ENCODE measurements at regions not wholly inside any gene's neighbourhood (a gene's known extent, or its start where the extent isn't known, plus 50 kb on each side); places are given as distances from the start of the nearest gene placed in this dataset.

GRCh38 chr2:123808243-123808642, 216.8 kb upstream of the CNTNAP5 start:
- 83 to 86% methylated on average over 2 of the region's 2 CpGs for WGBS, 2 donors
- Histone ChIP-seq H3K4me3 (no peak overlapping the region), H3K36me3 (ENCODE audit: low read depth, missing control alignments) (no peaks in the 10 kb centered on the region), H3K27ac (no peak overlapping the region), H3K27me3 (no peaks in the 10 kb centered on the region), H3K4me1 (no peaks in the 10 kb centered on the region), H3K9me3 (no peaks in the 10 kb centered on the region)
- DNase-seq: no peak
- intact Hi-C loops (cut with DNase I; ENCODE audit: low total_unique reads): no loop called here
- no peak for TF ChIP-seq POLR2A (IDR thresholded peaks at IDR 0.05)
- TF ChIP-seq, protein P1, sequence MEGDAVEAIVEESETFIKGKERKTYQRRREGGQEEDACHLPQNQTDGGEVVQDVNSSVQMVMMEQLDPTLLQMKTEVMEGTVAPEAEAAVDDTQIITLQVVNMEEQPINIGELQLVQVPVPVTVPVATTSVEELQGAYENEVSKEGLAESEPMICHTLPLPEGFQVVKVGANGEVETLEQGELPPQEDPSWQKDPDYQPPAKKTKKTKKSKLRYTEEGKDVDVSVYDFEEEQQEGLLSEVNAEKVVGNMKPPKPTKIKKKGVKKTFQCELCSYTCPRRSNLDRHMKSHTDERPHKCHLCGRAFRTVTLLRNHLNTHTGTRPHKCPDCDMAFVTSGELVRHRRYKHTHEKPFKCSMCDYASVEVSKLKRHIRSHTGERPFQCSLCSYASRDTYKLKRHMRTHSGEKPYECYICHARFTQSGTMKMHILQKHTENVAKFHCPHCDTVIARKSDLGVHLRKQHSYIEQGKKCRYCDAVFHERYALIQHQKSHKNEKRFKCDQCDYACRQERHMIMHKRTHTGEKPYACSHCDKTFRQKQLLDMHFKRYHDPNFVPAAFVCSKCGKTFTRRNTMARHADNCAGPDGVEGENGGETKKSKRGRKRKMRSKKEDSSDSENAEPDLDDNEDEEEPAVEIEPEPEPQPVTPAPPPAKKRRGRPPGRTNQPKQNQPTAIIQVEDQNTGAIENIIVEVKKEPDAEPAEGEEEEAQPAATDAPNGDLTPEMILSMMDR (IDR thresholded peaks at IDR 0.05): peak in 1 of 3 experiments; percentile 6

DNA sequence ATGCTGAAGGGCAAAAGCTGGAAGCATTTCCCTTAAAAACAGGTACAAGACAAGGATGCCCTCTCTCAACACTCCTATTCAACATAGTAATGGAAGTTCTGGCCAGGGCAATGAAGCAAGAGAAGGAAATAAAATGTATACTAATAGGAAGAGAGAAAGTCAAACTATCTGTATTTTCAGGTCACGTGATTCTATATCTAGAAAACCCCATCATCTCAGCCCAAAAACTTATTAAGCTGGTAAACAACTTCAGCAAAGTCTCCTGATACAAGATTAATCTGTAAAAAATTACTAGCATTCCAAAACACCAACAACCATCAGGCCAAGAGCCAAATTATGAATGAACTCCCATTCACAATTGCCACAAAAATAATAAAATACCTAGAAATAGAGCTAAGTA, 213.2 kb upstream of the CNTNAP5 start:
- H3K36me3 ChIP-seq (ENCODE audit: low read depth, missing control alignments): no peaks in the 10 kb centered on the region
- DNase-seq: no peak
- H3K27me3 ChIP-seq: no peaks in the 10 kb centered on the region
- TF ChIP-seq, protein P1 (IDR thresholded peaks at IDR 0.05): no peak
- TF ChIP-seq POLR2A (IDR thresholded peaks at IDR 0.05): no peak
- H3K4me3 ChIP-seq: no peak overlapping the region
- H3K4me1 ChIP-seq: no peaks in the 10 kb centered on the region
- 91 to 93% methylated on average over 1 of the region's 1 CpG for WGBS, 2 donors
- intact Hi-C loops (cut with DNase I; ENCODE audit: low total_unique reads): no loop called here
- H3K27ac ChIP-seq: no peak overlapping the region
- H3K9me3 ChIP-seq: no peaks in the 10 kb centered on the region

DNA sequence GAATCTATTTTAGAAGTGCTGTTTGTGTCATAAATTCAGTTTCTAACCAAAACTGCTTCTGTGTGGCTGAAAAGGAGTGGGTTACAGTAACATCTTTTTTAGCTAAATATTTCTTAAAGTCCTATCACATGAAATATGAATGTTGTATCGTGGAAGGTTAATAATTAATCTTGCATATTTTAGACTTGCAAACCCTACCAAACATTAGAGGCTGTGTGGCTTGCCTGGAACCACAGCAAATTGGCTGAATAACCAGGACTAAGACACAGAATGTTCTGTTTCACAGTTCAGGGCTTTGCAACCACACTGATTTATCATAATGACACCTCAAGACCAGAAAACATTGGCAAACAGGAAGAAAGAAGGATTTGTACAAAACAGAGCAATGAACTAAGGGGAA, 208.9 kb upstream of the CNTNAP5 start:
- no peaks in the 10 kb centered on the region for H3K27me3 ChIP-seq
- TF ChIP-seq, protein P1 (IDR thresholded peaks at IDR 0.05): no peak
- no peak for TF ChIP-seq POLR2A (IDR thresholded peaks at IDR 0.05)
- no peak overlapping the region for H3K27ac ChIP-seq
- WGBS, 2 donors: 84 to 88% methylated on average over 1 of the region's 1 CpG
- no peak for DNase-seq
- H3K4me3 ChIP-seq: no peak overlapping the region
- intact Hi-C loops (cut with DNase I; ENCODE audit: low total_unique reads): no loop called here
- no peaks in the 10 kb centered on the region for H3K9me3 ChIP-seq
- no peaks in the 10 kb centered on the region for H3K4me1 ChIP-seq
- no peaks in the 10 kb centered on the region for H3K36me3 ChIP-seq (ENCODE audit: low read depth, missing control alignments)

- no peaks in the 10 kb centered on the region for H3K36me3 ChIP-seq (ENCODE audit: low read depth, missing control alignments)
- intact Hi-C loops (cut with DNase I; ENCODE audit: low total_unique reads): no loop called here
- H3K27ac ChIP-seq: no peak overlapping the region
- no peak overlapping the region for H3K4me3 ChIP-seq
- H3K27me3 ChIP-seq: no peaks in the 10 kb centered on the region
- no peaks in the 10 kb centered on the region for H3K9me3 ChIP-seq
- H3K4me1 ChIP-seq: no peaks in the 10 kb centered on the region
- no peak for DNase-seq
- TF ChIP-seq, protein P1 (IDR thresholded peaks at IDR 0.05): no peak
Measured at GRCh38 chr2:123816928-123817327, 208.2 kb upstream of the CNTNAP5 start.

- intact Hi-C loops (cut with DNase I; ENCODE audit: low total_unique reads): no loop called here
- TF ChIP-seq, protein P1 (IDR thresholded peaks at IDR 0.05): no peak
- no peak for TF ChIP-seq POLR2A (IDR thresholded peaks at IDR 0.05)
- 65 to 80% methylated on average over 16 to 24 of the region's 26 CpGs for WGBS, 2 donors
- Histone ChIP-seq H3K4me1 (no peaks in the 10 kb centered on the region), H3K27ac (no peak overlapping the region), H3K4me3 (peak overlapping the region; percentile 21 to 44), H3K27me3 (no peaks in the 10 kb centered on the region), H3K36me3 (ENCODE audit: low read depth, missing control alignments) (no peaks in the 10 kb centered on the region), H3K9me3 (no peaks in the 10 kb centered on the region)
- DNase-seq: no peak
Measured at GRCh38 chr2:123826729-123827271, 198.3 kb upstream of the CNTNAP5 start.
